ENCODE measurements at regions not wholly inside any gene's neighbourhood (a gene's known extent, or its start where the extent isn't known, plus 50 kb on each side); places are given as distances from the start of the nearest gene placed in this dataset.

DNA sequence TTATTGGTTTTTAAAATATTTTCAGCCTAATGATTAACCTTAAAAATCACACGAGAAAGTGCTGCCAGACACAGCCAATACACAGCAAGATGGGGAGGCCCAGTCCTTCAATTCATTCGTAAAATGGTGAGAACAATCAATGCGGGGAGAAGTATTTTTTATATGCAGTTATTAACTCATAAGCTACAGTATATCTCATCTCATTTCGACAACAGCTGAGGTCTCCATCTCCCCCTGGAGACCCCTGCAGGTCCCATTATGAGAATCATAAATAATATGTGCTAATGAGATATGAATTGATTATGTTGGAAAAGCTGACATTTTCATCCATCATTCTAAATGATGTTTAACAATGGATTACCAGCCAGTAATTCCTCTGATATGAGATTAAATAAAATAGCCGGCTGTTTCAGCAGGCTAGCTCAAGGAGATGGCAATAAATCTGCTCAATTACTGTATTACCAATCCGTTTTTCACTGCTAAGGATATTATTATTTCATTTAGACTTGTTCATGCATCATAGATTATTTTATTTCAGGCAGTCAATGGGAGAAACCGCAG is 535.8 kb downstream of the GALR1 start:
- TF ChIP-seq, protein P1, sequence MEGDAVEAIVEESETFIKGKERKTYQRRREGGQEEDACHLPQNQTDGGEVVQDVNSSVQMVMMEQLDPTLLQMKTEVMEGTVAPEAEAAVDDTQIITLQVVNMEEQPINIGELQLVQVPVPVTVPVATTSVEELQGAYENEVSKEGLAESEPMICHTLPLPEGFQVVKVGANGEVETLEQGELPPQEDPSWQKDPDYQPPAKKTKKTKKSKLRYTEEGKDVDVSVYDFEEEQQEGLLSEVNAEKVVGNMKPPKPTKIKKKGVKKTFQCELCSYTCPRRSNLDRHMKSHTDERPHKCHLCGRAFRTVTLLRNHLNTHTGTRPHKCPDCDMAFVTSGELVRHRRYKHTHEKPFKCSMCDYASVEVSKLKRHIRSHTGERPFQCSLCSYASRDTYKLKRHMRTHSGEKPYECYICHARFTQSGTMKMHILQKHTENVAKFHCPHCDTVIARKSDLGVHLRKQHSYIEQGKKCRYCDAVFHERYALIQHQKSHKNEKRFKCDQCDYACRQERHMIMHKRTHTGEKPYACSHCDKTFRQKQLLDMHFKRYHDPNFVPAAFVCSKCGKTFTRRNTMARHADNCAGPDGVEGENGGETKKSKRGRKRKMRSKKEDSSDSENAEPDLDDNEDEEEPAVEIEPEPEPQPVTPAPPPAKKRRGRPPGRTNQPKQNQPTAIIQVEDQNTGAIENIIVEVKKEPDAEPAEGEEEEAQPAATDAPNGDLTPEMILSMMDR (IDR thresholded peaks at IDR 0.05), result no peak
- TF ChIP-seq POLR2A (IDR thresholded peaks at IDR 0.05) (no peak), POLR2AphosphoS5 (IDR thresholded peaks at IDR 0.05) (no peak)
